Activated CD4-positive, CD25-positive, alpha-beta regulatory T cell treated with anti-CD3 and anti-CD28 coated beads, Interleukin-2, amount 50 U/mL, for 24 hours (primary cell): ENCODE measurements at regions not wholly inside any gene's neighbourhood (a gene's known extent, or its start where the extent isn't known, plus 50 kb on each side); places are given as distances from the start of the nearest gene placed in this dataset.

Experiments
- ATAC-seq, 2 donors: fragments of 150-1000 bp; cut with Tn5 transposase; one replicate each; pipeline ENCODE4 v1.10.0; 2021; ENCODE audit warnings: mild to moderate bottlenecking in 1 of 2, moderate library complexity in 1 of 2

DNA sequence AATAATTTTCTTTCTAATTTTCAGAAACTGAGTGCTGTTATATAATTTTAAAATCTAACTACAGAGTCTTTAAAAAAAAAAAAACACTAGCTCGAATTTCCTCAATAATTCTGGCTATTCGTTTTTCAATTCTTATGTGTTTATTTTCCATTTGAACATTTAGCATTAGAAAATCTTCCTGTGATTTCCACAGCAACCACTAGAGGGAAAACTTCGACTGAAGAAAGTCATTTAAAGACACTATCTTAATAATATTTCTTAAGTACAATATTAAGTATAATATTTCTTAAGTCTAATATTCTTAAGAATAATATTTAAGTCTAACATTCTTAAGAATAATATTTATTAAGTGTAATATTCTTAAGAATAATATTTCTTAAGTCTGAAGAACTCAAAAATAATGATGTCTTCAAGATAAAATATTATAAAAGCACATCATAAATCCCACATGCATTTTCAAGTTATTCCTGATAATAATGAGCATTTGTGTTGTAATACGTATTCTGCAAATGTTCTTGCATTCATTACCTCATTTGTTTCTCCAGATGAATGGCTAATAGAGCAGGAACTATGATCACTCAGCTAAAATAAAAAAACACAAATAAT lies 118.4 kb upstream of the WDR17 start:
- no peak for ATAC-seq

- no peak for ATAC-seq
These were observed 113.8 kb upstream of the WDR17 start for GRCh38 chr4:175951794-175952193.

- ATAC-seq, result no peak
These were observed 112.5 kb upstream of the WDR17 start for GRCh38 chr4:175953116-175953515.

- ATAC-seq, result no peak
These were observed 111.6 kb upstream of the WDR17 start for GRCh38 chr4:175953960-175954521.

- ATAC-seq, result no peak
These were observed 111.0 kb upstream of the WDR17 start for GRCh38 chr4:175954685-175955084.

DNA sequence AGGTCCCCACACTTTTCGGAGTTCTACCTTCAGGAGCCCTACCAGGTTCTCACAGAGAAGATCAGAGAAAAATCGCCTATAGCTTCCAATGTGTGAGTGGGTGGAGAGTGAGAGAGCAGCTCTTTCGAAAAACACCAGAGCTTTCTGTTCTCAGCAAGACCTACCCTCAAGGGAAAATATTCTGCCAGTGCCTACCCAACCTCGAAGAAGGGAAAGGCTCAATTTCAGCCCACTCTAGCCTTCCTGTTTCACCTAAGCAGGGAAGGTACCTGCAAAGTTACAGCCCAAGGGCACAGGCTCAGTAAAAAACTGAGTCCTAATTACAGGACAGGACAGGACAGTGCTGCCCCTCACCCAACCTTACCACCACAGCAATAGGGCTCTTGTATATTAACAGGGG lies 104.0 kb upstream of the WDR17 start:
- ATAC-seq, result no peak

GRCh38 chr4:175970072-175970471 lies 95.6 kb upstream of the WDR17 start:
- ATAC-seq, result no peak

DNA sequence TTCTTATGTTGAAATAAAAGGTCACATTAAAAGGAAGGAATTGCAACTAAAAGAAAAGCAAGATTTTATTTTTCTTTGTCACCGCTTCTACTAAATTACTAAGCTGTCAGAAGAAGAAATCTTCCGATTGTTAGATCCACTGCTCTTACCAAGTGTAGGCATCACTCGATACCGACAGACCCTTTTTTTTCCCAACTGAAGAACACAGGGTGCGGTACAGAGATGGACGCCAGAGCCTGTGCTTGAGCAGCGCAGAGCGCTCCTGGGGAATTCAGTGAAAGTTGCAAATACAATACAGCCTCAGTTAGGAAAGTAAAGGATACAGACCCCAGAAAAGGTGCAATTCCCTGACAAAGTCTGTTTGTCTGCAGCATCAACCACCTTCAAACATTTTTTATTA lies 94.9 kb upstream of the WDR17 start:
- ATAC-seq, result no peak

GRCh38 chr4:175971388-175972179 lies 94.1 kb upstream of the WDR17 start:
- no peak for ATAC-seq

- no peak for ATAC-seq
These were observed 92.4 kb upstream of the WDR17 start for GRCh38 chr4:175973027-175973923.

- ATAC-seq, result no peak
These were observed 82.0 kb upstream of the WDR17 start for GRCh38 chr4:175983636-175984035.

DNA sequence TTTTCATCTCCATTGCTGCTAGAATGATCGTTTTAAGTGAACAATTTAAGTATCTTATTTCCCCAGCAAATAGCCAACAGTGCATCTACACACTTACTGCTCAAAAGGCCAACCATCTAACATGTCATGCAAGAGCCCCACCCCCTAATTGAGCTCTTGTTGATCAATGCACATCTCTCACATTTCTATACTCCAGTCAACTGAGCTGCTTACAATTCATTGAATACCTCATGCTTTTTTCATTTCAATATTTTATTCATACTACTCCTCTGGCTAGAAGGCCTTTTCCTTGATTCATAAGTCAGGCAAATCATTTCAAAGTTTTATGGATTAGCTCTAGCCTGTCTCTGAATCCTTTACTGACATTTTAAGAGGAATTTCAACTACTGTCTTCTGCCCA lies 79.0 kb upstream of the WDR17 start:
- no peak for ATAC-seq

- no peak for ATAC-seq
These were observed 77.1 kb upstream of the WDR17 start for GRCh38 chr4:175988511-175988910.

- ATAC-seq, result no peak
These were observed 69.4 kb upstream of the WDR17 start for GRCh38 chr4:175996206-175996605.

- no peak for ATAC-seq
These were observed 68.3 kb upstream of the WDR17 start for GRCh38 chr4:175997291-175997690.

GRCh38 chr4:175998782-175999181 lies 66.9 kb upstream of the WDR17 start:
- no peak for ATAC-seq

DNA sequence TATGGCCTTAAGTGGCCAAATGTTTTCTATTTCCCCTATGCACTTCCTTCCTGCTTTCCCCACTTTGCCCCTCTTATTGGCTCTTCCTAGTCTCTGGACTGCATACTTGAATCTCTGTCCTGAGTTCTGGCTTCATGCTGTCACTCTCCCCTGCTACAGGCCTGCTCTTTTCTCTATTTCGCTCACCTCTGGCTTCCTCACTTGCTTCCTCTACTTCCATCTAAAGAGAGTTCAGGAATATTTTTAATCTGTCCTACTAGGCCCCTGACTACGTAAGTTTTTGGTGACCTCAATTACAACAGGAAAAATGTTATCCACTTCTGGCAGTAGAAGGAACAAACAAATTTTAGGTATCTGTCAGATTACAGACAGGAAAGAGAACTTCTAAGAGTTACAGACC lies 65.7 kb upstream of the WDR17 start:
- no peak for ATAC-seq

- ATAC-seq, result peak in 1 of 2 donors; percentile 9
These were observed 64.3 kb upstream of the WDR17 start for GRCh38 chr4:176001151-176002006.

- ATAC-seq, result no peak
These were observed 63.5 kb upstream of the WDR17 start for GRCh38 chr4:176002007-176002613.

- ATAC-seq, result no peak
These were observed 59.9 kb upstream of the WDR17 start for GRCh38 chr4:176005766-176006165.

- ATAC-seq, result no peak
These were observed 56.4 kb upstream of the WDR17 start for GRCh38 chr4:176009254-176009653.

- ATAC-seq, result no peak
These were observed 54.1 kb upstream of the WDR17 start for GRCh38 chr4:176011529-176011928.
